GM12873 (cell line): ENCODE measurements at regions not wholly inside any gene's neighbourhood (a gene's known extent, or its start where the extent isn't known, plus 50 kb on each side); places are given as distances from the start of the nearest gene placed in this dataset.

Experiments
- CTCF ChIP-seq: IDR thresholded peaks from 2 replicates; pipeline ENCODE4 v1.5.1; 2012; ENCODE audit warnings: low read depth, mild to moderate bottlenecking, moderate library complexity, low read length, control low read depth; ENCODE audit not compliant: insufficient read depth; ENCODE audit errors: missing control alignments

- no peak for TF ChIP-seq CTCF
Measured at GRCh38 chr4:11937941-11938340, 509.2 kb upstream of the HS3ST1 start.

DNA sequence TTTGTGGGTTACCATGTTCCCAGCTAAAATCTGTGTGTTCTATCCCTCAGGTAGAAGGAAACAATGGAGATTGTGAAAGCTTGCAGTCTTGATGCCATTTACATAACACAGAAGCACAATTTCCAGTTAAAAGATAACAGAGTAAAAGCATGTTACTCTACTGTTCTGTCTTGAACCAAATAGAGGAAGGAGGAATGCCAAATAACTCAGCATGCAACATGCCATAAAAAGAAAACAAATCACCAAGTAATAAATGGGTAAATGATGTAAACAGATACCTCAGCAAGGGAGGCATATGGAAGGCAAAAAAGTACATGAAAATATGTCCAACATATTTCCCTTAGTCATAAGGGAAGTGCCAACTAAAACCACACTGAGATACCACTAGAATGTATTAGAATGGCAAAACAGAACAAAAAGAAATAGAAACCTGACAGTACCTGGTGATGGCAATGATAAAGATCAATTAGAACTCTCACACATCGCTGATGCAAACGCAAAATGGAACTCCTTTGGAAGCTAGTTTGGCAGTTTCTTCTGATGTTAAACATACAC is 502.6 kb upstream of the HS3ST1 start:
- TF ChIP-seq CTCF: no peak

- TF ChIP-seq CTCF: no peak
Measured at GRCh38 chr4:11929080-11929479, 500.4 kb upstream of the HS3ST1 start.

- TF ChIP-seq CTCF: no peak
Measured at GRCh38 chr4:11919316-11919715, 490.6 kb upstream of the HS3ST1 start.

DNA sequence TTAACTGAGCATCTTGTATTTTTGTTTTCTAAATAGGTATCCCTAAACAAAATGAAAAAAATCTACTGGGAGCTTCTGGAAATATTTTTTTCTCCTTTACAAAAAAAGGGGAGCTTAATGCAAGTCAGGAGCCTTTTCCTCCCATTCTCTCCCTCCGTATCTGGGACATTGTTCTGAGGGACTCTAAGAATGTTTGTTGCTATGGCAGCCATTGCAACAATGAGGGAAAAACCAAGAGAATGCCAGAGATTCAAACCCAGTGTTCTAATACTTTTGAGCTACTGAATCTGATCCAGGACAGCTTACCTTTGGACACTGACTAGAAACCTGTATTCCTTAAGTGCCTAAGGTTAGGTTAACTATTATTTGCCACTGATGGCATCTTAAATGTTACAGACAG is 485.7 kb upstream of the HS3ST1 start:
- no peak for TF ChIP-seq CTCF

GRCh38 chr4:11912886-11913285 is 484.2 kb upstream of the HS3ST1 start:
- TF ChIP-seq CTCF: no peak

DNA sequence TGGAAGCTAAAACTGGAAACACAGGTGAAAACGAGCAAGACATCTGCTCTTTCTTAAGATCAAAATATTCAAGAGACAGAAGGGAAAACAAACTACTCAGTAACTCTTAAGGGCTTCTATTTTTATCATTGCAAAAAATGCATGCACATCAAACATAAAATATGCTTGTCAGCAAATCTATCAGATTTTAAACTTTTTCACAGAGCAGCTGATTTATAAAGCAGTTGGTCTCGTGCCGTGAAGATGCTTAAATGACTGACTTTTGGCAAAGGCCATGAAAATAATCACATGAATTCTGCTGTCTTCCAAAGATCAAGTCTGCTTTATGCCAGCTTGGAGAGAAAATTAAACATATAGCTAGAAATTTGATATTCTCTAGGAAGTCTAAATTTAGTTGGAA is 482.1 kb upstream of the HS3ST1 start:
- no peak for TF ChIP-seq CTCF
